Ovary (tissue), 3 donors: ENCODE measurements at regions not wholly inside any gene's neighbourhood (a gene's known extent, or its start where the extent isn't known, plus 50 kb on each side); places are given as distances from the start of the nearest gene placed in this dataset.
"Not testable (repeated sequence)": the region's sequence is repeated elsewhere in the genome, so short reads cannot be mapped to it uniquely, and the experiment has no call there.

Source experiments
- POLR2A ChIP-seq: fragments of 450-650 bp; IDR thresholded peaks from one replicate; pipeline ENCODE4 v1.6.1; 2017; ENCODE audit warnings: antibody characterized with exemption, mild to moderate bottlenecking, moderate library complexity
- TF ChIP-seq, protein P1 (sequence below), 3 donors: fragments of 450-650 bp in 2 of 3; fragments of 200-600 bp in 1 of 3; IDR thresholded peaks; one replicate each; pipeline versions ENCODE4 v1.5.1 to v1.8.0; 2016 to 2022; ENCODE audit warnings: antibody characterized with exemption in 3 of 3, mild to moderate bottlenecking in 1 of 3
- donor health status: DM: no; HTN: no; CAD: no.

DNA sequence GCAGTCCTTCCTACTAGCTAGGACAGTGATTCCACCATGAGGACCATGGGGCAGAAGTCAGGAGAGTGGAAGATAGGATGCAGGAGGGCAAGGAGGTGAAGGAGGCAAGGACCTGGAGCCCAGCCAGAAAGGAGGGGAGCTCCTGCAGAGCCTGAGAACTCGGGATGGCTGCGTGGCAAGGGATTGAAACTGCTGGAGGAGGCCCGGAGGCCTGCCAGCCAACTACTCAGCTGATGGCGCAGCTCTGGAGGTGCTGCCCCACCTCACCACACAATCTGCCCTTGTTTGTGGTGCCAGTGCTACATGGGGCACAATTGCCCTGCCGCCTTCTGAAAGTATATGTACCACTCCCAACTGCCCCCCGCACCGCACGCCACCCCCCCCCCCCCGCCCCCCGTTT is 307.3 kb upstream of the CHRNA7 start:
- not testable (repeated sequence) for TF ChIP-seq POLR2A
- TF ChIP-seq, protein P1, sequence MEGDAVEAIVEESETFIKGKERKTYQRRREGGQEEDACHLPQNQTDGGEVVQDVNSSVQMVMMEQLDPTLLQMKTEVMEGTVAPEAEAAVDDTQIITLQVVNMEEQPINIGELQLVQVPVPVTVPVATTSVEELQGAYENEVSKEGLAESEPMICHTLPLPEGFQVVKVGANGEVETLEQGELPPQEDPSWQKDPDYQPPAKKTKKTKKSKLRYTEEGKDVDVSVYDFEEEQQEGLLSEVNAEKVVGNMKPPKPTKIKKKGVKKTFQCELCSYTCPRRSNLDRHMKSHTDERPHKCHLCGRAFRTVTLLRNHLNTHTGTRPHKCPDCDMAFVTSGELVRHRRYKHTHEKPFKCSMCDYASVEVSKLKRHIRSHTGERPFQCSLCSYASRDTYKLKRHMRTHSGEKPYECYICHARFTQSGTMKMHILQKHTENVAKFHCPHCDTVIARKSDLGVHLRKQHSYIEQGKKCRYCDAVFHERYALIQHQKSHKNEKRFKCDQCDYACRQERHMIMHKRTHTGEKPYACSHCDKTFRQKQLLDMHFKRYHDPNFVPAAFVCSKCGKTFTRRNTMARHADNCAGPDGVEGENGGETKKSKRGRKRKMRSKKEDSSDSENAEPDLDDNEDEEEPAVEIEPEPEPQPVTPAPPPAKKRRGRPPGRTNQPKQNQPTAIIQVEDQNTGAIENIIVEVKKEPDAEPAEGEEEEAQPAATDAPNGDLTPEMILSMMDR (IDR thresholded peaks at IDR 0.05): not testable (repeated sequence)
